ENCODE measurements at regions not wholly inside any gene's neighbourhood (a gene's known extent, or its start where the extent isn't known, plus 50 kb on each side); places are given as distances from the start of the nearest gene placed in this dataset.
"Not testable (repeated sequence)": the region's sequence is repeated elsewhere in the genome, so short reads cannot be mapped to it uniquely, and the experiment has no call there.

GRCh38 chr10:65581426-65582026 lies 1344.3 kb upstream of the LRRTM3 start:
- DNase-seq, result no peak

- no peak for DNase-seq
Observed at GRCh38 chr10:65602182-65602865, 1323.5 kb upstream of the LRRTM3 start.

- no peak for DNase-seq
Observed at GRCh38 chr10:65611592-65611991, 1314.2 kb upstream of the LRRTM3 start.

GRCh38 chr10:65614956-65615565 lies 1310.8 kb upstream of the LRRTM3 start:
- DNase-seq, result no peak

GRCh38 chr10:65618126-65618525 lies 1307.7 kb upstream of the LRRTM3 start:
- no peak for DNase-seq

GRCh38 chr10:65620404-65621048 lies 1305.3 kb upstream of the LRRTM3 start:
- DNase-seq, result no peak

- no peak for DNase-seq
Observed at GRCh38 chr10:65622608-65623007, 1303.2 kb upstream of the LRRTM3 start.

- DNase-seq, result no peak
Observed at GRCh38 chr10:65628493-65629139, 1297.2 kb upstream of the LRRTM3 start.

GRCh38 chr10:65660006-65660405 lies 1265.8 kb upstream of the LRRTM3 start:
- DNase-seq, result no peak

DNA sequence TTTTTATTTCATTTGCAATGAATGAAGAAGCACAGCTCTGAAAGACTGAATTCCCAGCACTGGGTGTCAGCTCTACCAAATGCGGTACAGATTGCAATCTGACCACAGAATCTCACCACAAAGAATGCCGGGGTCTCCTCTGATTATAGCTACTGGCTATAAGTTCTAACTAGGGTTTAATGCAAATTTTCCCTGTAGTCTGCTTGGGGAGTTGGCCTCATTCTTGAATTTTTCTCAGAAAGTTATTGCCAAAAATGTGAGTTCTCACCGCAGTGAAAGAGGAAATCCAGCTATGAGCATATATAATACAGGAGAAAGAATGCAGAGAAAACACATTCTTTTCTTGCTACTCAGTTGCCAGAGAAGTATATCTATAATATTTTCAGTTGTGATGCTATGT lies 1255.7 kb upstream of the LRRTM3 start:
- no peak for DNase-seq

DNA sequence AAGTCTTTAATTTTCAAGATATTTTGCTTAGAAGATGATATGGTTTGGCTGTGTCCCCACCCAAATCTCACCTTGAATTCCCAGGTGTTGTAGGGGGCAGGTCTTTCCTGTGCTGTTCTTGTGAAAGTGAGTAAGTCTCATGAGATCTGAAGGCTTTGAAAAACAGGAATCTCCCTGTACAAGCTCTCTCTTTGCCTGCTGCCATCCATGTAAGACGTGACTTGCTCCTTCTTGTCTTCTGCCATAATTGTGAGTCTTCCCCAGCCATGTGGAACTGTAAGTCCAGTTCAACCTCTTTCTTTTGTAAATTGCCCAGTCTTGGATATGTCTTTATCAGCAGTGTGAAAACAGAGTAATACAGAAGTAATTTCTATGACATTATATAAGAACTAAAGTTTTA lies 1255.2 kb upstream of the LRRTM3 start:
- not testable (repeated sequence) for DNase-seq

- no peak for DNase-seq
Observed at GRCh38 chr10:65675236-65675635, 1250.6 kb upstream of the LRRTM3 start.

DNA sequence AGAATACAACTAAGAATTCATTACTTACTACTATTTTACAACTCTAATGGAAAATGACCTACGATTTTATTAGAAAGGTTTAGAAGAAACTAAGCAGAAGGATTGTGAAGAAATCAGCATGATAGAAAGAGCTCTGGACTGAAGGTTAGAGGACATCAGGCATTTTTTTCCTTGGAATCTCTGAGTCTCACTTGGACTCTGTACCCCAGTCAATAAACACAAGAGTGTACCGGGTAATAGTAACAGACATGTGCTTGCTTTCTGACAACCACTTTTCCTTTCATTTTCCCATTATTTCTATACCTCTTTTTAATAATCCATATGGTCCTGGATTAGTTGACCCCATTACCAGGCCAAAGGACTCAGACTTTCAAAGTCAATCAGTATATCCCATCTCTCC lies 1240.9 kb upstream of the LRRTM3 start:
- DNase-seq, result no peak

DNA sequence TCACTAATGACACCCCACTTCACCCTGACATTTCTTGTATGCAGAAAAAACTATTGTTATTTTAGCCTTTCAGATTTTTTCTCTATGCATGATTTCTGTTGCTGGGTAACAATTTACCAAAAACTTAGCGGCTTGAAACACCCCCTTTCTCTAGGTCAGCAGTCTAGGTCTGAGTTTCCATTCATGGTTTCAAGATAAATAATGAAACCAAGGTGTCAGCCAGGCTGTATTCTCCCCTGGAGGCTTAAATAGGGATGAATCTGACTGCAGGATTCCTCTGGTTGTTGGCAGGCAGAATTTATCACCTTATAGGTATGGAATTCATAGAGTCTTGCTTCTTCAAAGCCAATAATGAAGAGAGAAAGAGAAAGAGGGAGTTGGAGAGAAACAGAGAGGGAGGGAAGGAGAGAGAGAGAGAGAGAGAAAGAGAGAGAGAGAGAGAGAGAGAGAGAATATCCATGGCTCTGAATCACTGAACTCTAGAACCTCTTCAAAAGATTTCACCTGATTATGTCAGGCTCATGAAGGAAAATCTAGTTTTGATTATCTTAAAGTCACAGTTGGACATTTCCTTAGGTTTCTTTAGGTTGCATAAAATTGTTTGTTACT lies 1224.6 kb upstream of the LRRTM3 start:
- no peak for DNase-seq

- DNase-seq, result no peak
Observed at GRCh38 chr10:65708057-65708456, 1217.8 kb upstream of the LRRTM3 start.

GRCh38 chr10:65710306-65710705 lies 1215.5 kb upstream of the LRRTM3 start:
- no peak for DNase-seq

GRCh38 chr10:65719790-65720189 lies 1206.0 kb upstream of the LRRTM3 start:
- no peak for DNase-seq

DNA sequence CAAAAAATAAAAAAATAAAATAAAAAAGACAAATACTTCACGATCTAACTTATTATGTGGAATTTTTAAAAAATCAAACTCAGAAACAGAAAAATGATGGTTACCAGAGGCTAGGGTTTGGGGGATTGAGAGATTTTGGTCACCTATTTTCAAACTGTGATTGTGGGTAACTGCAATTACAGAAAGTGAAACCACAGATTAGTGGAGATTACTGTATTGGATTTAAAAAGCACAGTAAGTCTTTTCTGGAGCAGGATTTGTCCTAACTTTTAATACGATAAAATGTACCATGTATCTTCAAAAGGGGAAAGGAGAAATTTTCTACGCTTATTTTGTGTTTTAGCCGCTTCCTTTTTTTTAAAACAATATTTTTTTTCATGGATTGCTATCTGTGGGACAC lies 1204.9 kb upstream of the LRRTM3 start:
- DNase-seq, result no peak

- no peak for DNase-seq
Observed at GRCh38 chr10:65723525-65723924, 1202.3 kb upstream of the LRRTM3 start.

GRCh38 chr10:65735382-65735781 lies 1190.5 kb upstream of the LRRTM3 start:
- no peak for DNase-seq

DNA sequence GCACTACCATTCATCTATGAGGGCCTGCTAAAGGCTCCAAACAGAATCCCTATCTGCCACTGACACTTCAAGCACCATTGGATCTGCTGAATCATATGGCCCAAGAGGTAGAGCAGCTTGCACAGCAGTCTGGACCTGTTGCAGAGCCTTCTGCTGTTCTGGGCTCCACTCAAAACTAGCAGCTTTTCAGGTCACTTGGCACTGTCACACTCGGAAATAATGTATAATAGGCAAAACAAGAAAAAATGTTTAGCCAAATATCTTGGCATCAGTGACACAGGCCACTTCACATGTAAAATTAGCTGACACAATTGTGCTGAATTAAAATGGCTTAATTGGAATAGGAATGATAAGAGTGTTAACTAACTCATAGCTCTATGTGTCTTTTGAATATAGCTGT lies 1182.9 kb upstream of the LRRTM3 start:
- no peak for DNase-seq

- no peak for DNase-seq
Observed at GRCh38 chr10:65751218-65751617, 1174.6 kb upstream of the LRRTM3 start.

DNA sequence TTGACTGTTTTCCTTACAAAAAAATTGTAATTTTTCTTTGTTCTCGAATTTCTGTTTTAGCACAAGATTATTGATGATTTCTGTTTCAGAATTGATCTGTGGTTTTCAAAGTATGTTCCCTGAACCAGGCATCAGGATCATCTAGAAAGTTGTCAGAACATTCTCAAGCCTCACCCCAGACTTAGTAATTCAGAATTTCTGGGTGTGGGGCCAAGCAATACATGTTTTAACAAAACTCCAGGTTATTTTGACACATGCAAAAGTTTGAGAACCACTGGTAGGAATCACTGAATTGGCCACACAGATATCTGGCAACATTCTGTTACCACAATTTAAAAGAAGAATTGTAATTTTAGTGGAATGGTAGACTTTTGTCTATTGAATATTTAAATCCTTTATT lies 1173.9 kb upstream of the LRRTM3 start:
- DNase-seq, result no peak
